ENCODE measurements at regions not wholly inside any gene's neighbourhood (a gene's known extent, or its start where the extent isn't known, plus 50 kb on each side); places are given as distances from the start of the nearest gene placed in this dataset.

- no peak for DNase-seq (ENCODE audit: low read depth)
- in situ Hi-C loops (cut with HindIII; ENCODE audit: low pct_unique_long_range_greater_than_20kb, low sequenced_read_pairs): no loop called here
Measured at GRCh38 chr12:107462428-107463332, 222.9 kb upstream of the PWP1 start.

- in situ Hi-C loops (cut with HindIII; ENCODE audit: low pct_unique_long_range_greater_than_20kb, low sequenced_read_pairs): no loop called here
- no peak for DNase-seq (ENCODE audit: low read depth)
Measured at GRCh38 chr12:107464644-107465043, 221.0 kb upstream of the PWP1 start.

- DNase-seq (ENCODE audit: low read depth): no peak
- in situ Hi-C loops (cut with HindIII; ENCODE audit: low pct_unique_long_range_greater_than_20kb, low sequenced_read_pairs): no loop called here
Measured at GRCh38 chr12:107465625-107466024, 220.0 kb upstream of the PWP1 start.

GRCh38 chr12:107467716-107468115 is 217.9 kb upstream of the PWP1 start:
- DNase-seq (ENCODE audit: low read depth): no peak
- in situ Hi-C loops (cut with HindIII; ENCODE audit: low pct_unique_long_range_greater_than_20kb, low sequenced_read_pairs): no loop called here

- in situ Hi-C loops (cut with HindIII; ENCODE audit: low pct_unique_long_range_greater_than_20kb, low sequenced_read_pairs): no loop called here
- DNase-seq (ENCODE audit: low read depth): no peak
Measured at GRCh38 chr12:107468182-107468581, 217.4 kb upstream of the PWP1 start.

GRCh38 chr12:107469011-107469410 is 216.6 kb upstream of the PWP1 start:
- no peak for DNase-seq (ENCODE audit: low read depth)

GRCh38 chr12:107470645-107471044 is 215.0 kb upstream of the PWP1 start:
- DNase-seq (ENCODE audit: low read depth): no peak
- in situ Hi-C loops (cut with HindIII; ENCODE audit: low pct_unique_long_range_greater_than_20kb, low sequenced_read_pairs): no loop called here

More at GRCh38 chr12:107469011-107469410, 216.6 kb upstream of the PWP1 start:
- in situ Hi-C loops (cut with HindIII; ENCODE audit: low pct_unique_long_range_greater_than_20kb, low sequenced_read_pairs): no loop called here

- in situ Hi-C loops (cut with HindIII; ENCODE audit: low pct_unique_long_range_greater_than_20kb, low sequenced_read_pairs): no loop called here
- DNase-seq (ENCODE audit: low read depth): no peak
Measured at GRCh38 chr12:107472308-107472707, 213.3 kb upstream of the PWP1 start.

- no peak for DNase-seq (ENCODE audit: low read depth)
- in situ Hi-C loops (cut with HindIII; ENCODE audit: low pct_unique_long_range_greater_than_20kb, low sequenced_read_pairs): no loop called here
Measured at GRCh38 chr12:107474099-107474498, 211.5 kb upstream of the PWP1 start.

- DNase-seq (ENCODE audit: low read depth): no peak
- in situ Hi-C loops (cut with HindIII; ENCODE audit: low pct_unique_long_range_greater_than_20kb, low sequenced_read_pairs): no loop called here
Measured at GRCh38 chr12:107474639-107475539, 210.7 kb upstream of the PWP1 start.

GRCh38 chr12:107475900-107476299 is 209.7 kb upstream of the PWP1 start:
- in situ Hi-C loops (cut with HindIII; ENCODE audit: low pct_unique_long_range_greater_than_20kb, low sequenced_read_pairs): no loop called here
- no peak for DNase-seq (ENCODE audit: low read depth)

- no peak for DNase-seq (ENCODE audit: low read depth)
- in situ Hi-C loops (cut with HindIII; ENCODE audit: low pct_unique_long_range_greater_than_20kb, low sequenced_read_pairs): no loop called here
Measured at GRCh38 chr12:107477018-107477417, 208.6 kb upstream of the PWP1 start.

GRCh38 chr12:107477947-107478610 is 207.5 kb upstream of the PWP1 start:
- DNase-seq (ENCODE audit: low read depth): no peak
- in situ Hi-C loops (cut with HindIII; ENCODE audit: low pct_unique_long_range_greater_than_20kb, low sequenced_read_pairs): no loop called here

- DNase-seq (ENCODE audit: low read depth): no peak
- in situ Hi-C loops (cut with HindIII; ENCODE audit: low pct_unique_long_range_greater_than_20kb, low sequenced_read_pairs): no loop called here
Measured at GRCh38 chr12:107478881-107479280, 206.7 kb upstream of the PWP1 start.

GRCh38 chr12:107480836-107481608 is 204.6 kb upstream of the PWP1 start:
- peak; percentile 43 for DNase-seq (ENCODE audit: low read depth)
- in situ Hi-C loops (cut with HindIII; ENCODE audit: low pct_unique_long_range_greater_than_20kb, low sequenced_read_pairs): no loop called here

GRCh38 chr12:107484230-107484629 is 201.4 kb upstream of the PWP1 start:
- in situ Hi-C loops (cut with HindIII; ENCODE audit: low pct_unique_long_range_greater_than_20kb, low sequenced_read_pairs): no loop called here
- DNase-seq (ENCODE audit: low read depth): peak; percentile 50

GRCh38 chr12:107484941-107485340 is 200.7 kb upstream of the PWP1 start:
- in situ Hi-C loops (cut with HindIII; ENCODE audit: low pct_unique_long_range_greater_than_20kb, low sequenced_read_pairs): no loop called here
- no peak for DNase-seq (ENCODE audit: low read depth)

GRCh38 chr12:107485731-107486130 is 199.9 kb upstream of the PWP1 start:
- in situ Hi-C loops (cut with HindIII; ENCODE audit: low pct_unique_long_range_greater_than_20kb, low sequenced_read_pairs): no loop called here

More at GRCh38 chr12:107485731-107486130, 199.9 kb upstream of the PWP1 start:
- DNase-seq (ENCODE audit: low read depth): peak; percentile 82
